ENCODE measurements at regions not wholly inside any gene's neighbourhood (a gene's known extent, or its start where the extent isn't known, plus 50 kb on each side); places are given as distances from the start of the nearest gene placed in this dataset.

DNA sequence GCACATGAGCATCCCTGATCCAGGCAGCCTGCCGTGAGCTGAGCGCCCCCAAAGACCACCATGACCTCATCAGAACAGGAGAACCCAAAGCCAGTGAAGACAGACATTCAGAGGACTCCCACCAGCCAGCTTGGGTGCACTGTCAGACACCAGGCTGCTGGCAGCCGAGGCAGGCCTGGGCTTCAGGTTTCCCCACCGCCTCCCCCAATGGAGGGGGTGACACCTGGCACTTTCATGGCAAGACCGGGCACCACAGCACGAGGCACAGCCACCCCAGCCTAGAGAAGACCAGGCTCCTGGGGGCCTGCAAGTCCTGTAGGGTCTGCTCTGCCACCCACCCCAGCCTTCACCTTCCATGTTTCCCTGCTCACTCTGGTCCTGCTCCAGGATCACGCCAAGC, 140.5 kb downstream of the C16orf95 start:
- DNase-seq (ENCODE audit: low read depth in 2 of 3, low spot score in 2 of 3), result no peak

DNA sequence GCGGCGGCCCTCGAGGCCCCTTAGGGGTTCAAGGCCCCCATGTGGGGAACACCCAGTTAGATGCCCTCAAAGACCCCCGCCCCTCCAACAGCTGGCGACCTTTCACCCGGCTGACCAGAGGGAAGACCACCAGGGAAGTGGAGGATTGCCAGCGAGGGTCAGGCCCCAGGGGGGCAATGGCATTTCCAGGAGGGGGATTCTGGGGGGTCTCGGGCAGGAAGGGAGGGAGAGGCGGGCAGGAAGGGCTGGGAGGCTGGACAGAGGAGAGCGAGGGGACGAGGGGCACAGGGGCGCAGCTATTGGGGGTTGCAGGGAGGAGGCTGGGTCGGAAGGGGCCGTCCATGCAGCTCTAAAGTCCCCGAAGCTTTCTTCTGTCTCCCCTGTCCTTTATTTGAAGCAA, 139.5 kb downstream of the C16orf95 start:
- DNase-seq (ENCODE audit: low read depth in 2 of 3, low spot score in 2 of 3), result no peak

DNA sequence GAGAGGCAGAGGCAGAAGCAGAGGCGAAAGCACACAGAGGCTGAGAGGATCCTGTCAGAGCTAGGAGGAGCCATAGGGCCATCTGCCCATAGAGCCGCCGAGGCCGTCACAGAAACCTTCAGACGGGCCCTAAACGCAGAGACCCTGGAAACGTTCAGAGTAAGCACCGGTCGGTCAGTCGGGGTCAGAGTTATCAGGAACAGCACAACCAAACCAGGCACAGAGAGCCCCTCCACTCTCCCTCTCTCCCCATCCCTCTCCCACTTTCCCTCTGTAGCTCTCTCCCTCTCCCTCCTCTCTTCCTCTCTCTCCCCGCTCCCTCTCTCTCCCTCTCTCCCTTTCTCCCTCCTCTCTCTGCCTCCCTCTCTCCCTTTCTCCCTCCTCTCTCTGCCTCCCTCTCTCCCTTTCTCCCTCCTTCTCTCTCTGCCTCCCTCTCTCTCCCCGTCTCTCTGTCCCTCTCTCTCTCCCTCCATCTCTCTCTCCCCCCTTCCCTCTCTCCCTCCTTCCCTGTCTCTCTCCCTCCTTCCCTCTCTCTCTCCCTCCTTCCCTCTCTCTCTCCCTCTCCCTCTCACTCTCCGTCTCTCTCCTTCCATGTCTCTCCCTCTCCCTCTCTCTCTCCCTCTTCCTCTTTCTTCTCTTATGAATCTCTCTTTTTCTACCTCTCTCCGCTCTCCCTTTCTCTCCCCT, 138.9 kb downstream of the C16orf95 start:
- peak in 1 of 3 donors; percentile 19 for DNase-seq (ENCODE audit: low read depth in 2 of 3, low spot score in 2 of 3)

DNA sequence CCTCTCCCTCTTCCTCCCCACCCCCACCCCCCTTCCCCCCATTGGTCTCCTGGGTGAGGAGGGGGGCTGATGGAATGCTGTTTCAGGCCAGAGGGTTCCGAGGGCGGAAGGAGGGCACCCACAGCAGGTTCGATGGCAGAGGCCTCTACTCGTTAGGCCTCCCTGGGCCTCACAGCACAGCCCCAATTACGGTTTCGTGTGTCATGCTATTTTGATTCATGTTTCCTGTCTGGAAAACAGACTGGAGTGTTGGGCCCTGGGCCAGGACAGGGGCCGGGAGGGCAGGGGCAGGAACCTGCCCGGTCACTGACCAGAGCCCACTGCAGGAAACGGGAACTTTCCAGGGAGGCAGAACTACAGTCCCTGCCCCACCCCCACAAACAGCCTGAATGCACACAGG, 138.2 kb downstream of the C16orf95 start:
- peak in 2 of 3 donors; percentile 9 to 24 for DNase-seq (ENCODE audit: low read depth in 2 of 3, low spot score in 2 of 3)

DNA sequence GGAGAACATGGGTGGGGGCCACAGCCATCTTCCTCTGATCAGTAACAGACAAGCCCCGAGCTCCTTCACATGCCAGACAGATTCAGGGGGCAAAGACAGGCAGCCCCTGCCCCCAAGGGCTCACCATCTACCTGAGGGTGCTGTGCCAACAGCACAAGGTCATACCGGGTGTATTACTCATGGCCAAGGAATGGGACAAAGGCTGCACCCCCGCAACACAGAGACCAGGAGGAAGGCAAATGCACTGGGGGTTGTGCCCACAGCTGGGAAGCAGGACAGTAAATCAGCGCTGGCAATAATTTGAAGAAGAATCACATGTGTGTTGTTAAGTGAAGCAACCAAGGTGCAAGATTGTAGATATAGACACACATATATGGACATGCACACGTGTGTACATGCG, 137.1 kb downstream of the C16orf95 start:
- DNase-seq (ENCODE audit: low read depth in 2 of 3, low spot score in 2 of 3), result no peak

DNA sequence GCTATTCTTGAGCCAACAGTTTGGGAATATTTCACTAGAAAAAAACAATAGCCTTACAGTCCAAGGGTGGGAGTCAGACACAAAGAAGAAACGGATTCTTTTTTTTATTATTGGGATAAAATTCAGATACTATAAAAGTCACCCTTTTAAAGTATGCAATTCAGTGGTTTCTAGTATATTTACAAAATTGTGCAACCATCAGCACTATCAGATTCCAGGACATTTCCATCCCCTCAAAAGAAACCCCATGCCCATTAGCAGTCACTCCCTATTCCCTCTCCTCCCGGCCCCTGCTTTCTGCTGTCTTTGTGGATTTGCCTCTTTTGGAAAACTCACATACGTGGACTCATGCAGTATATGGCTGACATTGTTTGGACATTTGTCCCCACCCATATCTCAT, 134.4 kb downstream of the C16orf95 start:
- no peak for DNase-seq (ENCODE audit: low read depth in 2 of 3, low spot score in 2 of 3)

DNA sequence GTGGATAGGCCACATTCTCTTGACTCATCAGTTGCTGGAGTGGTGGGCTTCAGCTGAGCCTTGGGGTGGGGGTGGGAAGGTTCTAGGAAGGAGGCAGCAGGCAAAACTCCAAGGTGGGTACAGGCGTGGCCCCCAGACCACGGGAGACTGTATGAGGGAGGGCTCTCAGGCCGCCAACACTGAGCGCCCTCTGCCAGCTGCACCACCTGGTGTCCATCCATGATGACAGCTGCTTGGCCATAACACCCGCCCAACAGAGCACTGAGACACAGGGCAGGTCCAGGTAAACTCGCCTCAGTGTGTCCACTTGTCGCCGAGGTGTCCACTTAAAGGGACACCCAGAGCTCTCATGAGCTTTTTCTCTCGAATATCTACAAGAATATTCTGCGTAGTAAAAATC, 133.5 kb downstream of the C16orf95 start:
- no peak for DNase-seq (ENCODE audit: low read depth in 2 of 3, low spot score in 2 of 3)

DNA sequence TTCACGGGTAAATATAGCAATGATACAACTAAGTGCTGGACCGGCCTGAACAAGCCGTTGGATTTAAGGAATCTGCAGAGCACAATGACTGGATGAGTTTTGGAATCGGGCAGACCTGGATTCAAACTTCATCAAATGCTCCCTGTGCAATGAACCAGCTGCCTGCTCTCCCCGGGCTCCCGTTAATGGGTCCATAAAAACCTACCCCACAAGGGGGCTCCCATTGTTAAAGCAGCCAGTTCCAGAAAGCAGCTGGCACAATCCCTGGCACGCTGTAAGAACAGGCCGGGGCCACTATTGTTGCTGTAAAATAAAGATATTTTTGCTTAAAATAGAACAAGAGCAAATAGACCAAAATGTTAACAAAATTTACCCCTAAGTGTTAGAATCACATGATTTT, 131.9 kb downstream of the C16orf95 start:
- no peak for DNase-seq (ENCODE audit: low read depth in 2 of 3, low spot score in 2 of 3)

DNA sequence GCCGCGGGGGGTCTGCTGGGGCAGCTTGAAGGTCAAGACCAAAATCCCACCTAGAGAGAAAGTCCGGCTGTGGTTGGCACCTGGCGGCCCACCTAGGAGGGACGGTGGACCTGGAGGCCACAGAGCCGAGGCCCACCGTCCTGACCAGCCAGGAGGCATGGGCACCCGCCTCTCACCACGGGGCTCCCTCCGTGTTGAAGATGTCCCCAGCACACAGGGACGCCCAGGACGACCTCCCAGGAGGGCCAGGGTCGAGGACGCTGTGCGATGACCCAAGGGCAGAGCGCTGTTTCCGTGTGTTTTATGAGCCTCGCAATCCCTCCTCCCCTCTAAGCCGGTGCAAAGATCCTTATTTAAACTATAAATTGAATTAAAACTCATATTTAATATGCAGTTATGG, 131.2 kb downstream of the C16orf95 start:
- no peak for DNase-seq (ENCODE audit: low read depth in 2 of 3, low spot score in 2 of 3)

DNA sequence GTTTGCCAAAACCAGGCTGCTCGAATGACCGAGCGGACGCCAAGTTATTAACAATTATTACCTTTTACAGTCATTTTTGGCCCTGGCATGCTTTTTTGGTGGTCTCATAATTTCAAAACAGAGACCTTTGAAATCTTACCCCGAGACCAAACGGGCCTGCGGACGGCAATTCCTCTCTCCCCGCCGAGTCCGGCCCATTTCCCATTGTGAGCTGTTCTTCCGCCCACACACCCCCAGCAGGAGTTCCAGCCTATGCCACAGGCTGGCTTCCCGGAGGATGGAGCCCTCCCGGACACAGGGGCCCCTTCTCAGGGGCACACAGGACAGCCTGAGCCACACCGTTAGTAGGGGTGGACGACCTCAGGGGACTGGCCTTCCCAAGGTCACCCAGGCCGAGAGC, 130.7 kb downstream of the C16orf95 start:
- no peak for DNase-seq (ENCODE audit: low read depth in 2 of 3, low spot score in 2 of 3)

DNA sequence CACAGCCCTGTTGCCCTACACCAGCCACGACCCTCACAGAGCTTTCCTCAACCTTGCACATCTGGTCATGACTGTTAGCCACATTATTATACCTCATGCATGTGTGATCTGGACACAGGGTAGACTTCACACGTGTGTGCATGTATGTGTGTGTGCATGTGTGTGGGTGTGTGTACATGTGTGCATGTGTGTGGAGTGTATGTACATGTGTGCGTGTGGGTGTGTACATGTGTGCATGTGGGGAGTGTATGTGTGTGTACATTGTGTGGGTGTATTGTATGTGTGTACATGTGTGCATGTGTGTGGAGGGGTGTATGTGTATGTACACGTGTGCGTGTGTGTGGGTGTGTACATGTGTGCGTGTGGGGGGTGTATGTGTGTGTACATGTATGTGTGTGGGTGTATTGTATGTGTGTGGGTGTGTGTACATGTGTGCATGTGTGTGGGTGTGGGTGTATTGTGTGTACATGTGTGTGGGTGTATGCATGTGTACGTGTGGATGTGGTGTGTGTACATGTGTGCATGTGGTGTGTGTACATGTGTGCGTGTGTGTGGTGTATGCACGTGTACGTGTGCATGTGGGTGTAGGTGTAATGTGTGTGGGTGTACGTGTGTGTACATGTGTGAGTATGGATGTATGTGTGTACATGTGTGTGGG, 130.2 kb downstream of the C16orf95 start:
- no peak for DNase-seq (ENCODE audit: low read depth in 2 of 3, low spot score in 2 of 3)

DNA sequence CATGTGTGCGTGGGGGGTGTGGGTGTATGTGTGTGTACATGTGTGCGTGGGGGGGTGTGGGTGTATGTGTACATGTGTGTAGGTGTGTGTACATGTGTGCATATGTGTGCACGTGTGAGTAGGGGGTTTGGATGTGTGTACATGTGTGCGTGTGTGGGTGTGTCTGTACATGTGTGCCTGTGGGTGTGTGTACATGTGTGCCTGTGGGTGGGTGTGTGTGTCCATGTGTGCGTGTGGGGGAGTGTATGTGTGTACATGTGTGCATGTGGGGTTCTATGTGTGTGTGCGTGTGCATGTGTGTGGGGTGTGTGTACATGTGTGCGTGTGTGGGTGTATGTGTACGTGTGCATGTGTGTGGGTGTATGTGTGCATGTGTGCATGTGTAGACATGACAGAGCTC, 129.1 kb downstream of the C16orf95 start:
- no peak for DNase-seq (ENCODE audit: low read depth in 2 of 3, low spot score in 2 of 3)

DNA sequence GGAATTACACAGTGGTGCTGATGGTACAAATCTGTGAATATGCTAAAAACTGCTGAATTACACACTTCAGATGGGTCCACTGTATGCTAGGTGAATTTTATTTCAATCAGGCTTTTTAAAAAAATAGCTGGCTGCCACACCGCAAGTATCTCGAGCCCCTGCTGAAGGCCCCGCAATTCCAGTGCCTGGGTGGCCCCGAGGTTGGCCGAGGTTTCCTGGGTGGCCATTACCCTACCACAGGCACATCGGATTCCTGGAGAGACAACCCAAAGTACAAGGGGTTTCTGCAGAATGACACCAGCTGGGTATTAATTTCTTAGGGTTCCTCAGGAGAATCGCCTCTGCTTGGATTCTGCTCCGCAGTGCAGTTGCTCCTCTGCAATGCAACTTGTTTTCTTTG, 127.8 kb downstream of the C16orf95 start:
- no peak for DNase-seq (ENCODE audit: low read depth in 2 of 3, low spot score in 2 of 3)

DNA sequence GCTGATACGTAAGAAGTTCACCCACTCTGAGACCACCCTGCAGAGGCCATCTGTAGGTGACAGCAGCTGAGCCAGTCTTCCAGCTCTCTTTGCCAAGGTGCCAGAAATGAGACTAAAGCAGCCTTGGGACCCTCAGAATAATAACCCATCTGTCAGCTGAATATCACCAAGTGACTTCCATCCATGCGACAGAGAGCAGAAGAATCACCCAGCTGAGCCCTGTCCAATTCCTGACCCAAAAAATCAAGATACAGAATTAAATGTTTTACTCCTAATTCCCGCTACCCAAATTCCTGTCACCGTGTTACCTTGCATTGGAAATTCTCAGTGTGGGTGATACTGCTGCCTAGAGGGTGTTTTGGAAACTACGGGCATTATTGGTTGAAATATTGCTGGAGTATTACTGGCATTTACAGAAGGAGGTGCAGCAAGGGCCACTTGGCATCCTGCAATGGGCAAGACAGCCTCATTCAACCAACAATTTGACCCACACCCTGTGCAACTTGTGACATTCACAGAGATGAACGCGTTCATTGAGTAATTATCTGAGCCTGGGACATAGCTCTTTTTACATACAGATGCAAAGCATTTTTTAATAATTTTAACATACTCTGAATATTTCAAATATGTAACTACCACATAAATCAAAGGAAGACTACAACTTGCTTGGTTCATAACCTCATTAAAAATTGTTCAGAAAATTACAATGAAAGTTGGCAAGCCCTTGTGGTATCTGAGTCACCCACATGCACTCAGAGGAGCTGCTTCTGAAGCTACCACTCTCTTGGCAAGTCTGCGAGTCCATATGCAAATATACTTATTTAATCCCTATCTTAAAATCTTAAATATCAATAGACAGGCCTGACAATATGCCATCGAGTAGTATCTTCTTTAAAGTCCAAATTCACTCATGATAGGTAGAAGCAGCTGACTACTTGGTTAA, 126.6 kb downstream of the C16orf95 start:
- DNase-seq (ENCODE audit: low read depth in 2 of 3, low spot score in 2 of 3), result no peak

DNA sequence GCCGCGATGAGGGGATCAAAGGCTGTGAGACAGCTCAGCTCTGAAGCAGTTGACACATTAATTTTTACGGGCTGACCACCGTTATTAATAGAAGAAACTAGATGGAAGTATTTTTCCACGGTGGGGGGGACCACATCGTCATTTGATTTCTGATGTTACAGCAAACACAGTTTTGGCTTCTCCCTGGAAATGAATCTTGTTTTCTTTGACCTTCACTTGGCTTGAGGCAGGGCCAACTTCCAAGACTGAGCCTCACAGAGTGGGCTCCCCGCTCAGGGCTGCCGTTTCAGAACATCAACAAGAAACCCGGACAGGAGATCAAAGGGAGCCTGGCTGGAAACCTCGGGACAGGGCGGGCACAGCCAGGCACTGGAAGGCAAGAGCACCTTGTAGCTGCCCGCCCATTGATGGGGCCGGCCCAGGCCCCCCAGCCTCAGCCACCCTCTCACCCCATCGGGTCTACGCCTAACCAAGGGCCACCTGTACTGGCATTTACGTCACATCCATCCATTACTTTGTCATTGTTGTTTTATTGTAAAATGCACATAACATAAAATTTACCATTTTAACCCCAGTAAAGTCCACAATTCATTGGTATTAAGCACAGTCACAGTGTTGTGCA, 124.6 kb downstream of the C16orf95 start:
- no peak for DNase-seq (ENCODE audit: low read depth in 2 of 3, low spot score in 2 of 3)

DNA sequence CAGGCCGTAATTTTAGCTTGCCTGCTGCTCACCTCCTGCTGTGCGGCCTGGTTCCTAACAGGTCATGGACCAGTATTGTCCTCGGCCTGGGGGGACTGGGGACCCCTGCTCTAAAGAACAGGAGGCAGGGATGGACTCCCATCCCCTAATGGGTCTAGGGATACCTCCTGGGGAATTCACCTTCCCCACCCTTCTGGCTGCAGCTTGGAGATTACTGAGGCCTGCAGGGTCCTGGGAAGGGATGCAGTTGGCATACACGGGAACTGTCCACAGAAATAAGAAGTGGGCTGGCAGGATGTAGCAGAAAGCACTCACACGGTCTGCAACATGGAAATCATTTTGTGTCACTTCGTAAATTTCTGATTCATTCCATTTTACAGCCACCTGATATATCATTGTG, 123.0 kb downstream of the C16orf95 start:
- no peak for DNase-seq (ENCODE audit: low read depth in 2 of 3, low spot score in 2 of 3)

DNA sequence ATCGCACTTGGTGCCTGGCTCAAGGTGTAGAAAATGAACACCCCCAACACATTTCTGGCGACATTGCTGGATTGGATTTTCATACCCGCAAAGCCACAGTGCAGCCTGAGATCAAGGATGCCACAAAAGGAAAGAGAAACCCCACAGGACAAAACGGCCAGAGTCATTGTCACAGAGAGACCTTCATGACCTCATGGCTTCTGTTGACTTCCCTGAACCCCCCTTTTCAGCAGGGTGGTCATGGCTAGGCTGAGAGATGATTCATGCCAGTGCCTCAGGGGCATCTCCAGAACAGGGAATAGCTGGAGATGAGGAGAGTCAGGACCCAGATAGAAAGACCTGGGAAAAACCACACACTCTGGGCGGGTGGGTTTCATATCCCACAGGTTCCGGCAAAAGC, 122.0 kb downstream of the C16orf95 start:
- DNase-seq (ENCODE audit: low read depth in 2 of 3, low spot score in 2 of 3), result peak in 1 of 3 donors; percentile 17

DNA sequence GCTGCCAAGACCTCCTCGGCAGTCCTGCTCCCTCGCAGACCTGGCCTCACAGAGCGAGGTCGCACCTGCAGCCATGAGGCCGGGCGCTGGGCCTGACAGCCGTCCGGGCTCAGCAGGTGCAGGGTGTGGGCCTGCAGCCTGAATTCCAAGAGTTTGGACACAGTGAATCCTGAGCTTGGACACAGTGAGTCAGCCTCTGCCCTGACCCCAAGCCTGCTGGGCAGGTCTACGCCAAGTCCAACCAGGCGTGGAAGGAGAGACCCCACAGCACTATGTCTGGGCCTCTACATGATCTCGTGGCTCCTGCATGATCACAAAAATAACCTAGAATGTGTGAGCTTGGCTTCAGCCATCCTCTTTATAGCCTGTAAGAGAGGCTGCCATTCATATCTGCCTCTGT, 121.0 kb downstream of the C16orf95 start:
- DNase-seq (ENCODE audit: low read depth in 2 of 3, low spot score in 2 of 3), result no peak

DNA sequence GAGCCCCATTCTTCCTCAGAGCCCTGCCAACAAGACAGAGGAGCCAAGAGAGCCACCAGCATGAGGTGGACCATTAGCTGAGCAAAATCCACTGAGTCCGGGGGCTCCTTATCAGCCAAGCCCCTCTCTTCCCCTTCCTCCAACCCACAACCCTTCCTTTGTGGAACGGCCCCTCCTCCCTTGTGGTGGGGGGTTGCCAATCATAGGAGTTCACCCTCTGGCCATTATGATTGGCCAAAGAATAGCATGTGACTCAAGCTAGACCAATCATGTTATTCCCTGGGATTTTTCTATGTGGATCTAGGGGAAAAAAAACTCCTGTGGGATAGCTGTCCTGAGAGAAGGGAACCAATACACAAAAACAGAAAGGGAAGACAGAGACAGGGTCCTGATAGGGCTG, 120.5 kb downstream of the C16orf95 start:
- DNase-seq (ENCODE audit: low read depth in 2 of 3, low spot score in 2 of 3), result peak in 2 of 3 donors; percentile 9 to 62

DNA sequence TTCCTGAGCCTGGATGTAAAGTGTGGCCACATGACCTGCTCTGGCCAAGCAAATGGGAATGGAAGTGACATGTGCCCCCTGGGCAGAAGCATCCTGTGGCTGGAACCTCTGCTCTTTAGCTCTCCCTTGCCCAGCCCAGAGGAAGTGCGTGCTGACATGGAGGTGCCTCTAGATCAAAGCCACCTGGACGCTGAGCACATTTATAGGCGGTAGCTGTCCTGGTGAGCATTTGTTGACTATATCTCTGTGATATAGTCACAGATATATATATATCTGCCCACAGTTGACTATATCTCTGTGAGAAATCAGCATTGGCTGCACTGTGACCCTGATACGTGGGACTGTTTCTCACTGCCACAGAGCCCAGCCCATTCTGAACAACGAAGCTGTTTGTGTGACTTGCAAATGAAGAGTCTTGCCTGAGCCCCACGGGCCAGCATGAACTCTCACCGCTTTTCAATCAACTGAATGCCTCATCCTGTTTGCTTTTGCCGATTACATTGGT, 118.8 kb downstream of the C16orf95 start:
- no peak for DNase-seq (ENCODE audit: low read depth in 2 of 3, low spot score in 2 of 3)

DNA sequence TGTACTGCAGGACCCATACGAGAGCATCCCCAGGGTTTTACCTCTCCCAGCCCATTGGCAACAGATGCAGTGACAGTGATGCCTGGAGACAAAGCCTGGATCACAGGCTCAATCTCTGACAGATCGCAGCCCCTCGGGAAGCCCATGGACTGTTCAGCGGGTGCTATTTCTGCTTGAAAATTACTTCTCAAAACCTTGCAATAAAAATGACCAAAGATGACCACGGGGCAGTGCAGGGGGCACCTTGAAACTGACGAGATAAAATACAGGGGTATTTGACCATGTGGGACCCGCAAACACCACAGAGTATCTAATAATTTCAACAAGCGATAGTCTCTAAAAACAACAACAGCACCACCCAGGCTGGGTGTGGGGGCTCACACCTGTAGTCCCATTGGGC, 118.3 kb downstream of the C16orf95 start:
- no peak for DNase-seq (ENCODE audit: low read depth in 2 of 3, low spot score in 2 of 3)
